ENCODE measurements at regions not wholly inside any gene's neighbourhood (a gene's known extent, or its start where the extent isn't known, plus 50 kb on each side); places are given as distances from the start of the nearest gene placed in this dataset.

DNA sequence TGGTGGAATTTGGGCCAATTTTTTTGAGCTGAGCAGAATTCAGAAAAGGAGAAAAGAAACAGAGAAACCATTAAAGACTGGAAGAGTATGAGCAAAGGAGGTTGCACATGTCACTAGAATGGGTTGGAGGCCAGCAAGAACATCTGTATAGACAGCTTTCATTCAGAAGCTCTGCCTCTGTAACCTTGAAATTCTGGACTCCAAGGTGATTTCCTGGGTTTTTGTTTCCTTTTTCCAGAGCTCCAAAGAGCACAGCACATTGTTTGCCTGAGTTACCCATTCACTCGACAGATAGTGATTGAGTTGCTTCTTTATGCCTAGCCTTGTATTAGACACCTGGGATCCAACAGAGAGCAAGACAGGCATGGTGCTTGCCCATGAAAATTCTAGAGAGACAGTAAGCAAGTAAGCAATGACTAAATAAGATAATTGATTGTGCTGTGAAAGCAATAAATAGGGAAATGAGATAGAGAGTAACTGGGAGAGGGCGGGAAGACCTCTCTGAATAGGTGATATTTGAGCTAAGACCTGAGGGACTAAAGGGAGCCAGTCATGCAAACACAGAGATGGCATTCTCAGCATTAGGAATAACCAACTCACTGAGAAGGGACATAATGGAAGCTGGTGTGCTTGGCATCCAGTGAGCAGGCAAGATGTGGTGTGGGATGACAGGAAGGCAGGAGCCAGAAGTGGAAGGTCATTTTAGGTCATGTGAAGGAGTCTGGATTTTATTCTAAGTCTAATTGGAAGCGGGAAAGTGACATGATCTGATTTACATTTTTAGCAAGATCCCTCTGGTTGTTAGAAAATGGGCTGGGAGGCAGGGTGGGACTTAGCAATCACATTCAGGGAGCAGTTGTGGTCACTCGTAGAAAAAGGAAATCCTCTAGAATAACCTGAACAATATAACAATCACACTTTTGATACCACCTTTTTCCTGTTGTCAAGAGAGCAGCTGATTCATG lies 197.5 kb downstream of the HS3ST3A1 start:
- FAIRE-seq = no peak

DNA sequence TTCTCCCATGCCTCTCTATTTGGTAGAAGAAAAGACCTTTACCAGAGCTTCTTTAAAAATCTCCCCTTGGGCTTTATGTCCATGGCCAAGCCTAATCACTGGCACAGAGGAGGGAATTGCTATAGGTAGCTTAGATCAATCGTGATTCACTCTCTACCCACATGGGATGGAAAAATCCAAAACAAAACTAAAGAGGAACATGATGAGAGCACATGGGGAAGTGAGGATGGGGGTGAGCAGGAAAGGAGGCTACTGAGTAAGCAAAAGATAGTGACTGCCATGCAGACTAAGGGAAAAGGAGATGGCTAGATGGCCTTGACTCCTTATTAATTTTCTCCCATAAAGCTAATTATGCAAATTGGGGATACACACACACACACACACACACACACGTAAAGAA lies 201.2 kb downstream of the HS3ST3A1 start:
- FAIRE-seq = no peak

- no peak for FAIRE-seq
Observed at GRCh38 chr17:13398853-13399252, 202.9 kb downstream of the HS3ST3A1 start.

DNA sequence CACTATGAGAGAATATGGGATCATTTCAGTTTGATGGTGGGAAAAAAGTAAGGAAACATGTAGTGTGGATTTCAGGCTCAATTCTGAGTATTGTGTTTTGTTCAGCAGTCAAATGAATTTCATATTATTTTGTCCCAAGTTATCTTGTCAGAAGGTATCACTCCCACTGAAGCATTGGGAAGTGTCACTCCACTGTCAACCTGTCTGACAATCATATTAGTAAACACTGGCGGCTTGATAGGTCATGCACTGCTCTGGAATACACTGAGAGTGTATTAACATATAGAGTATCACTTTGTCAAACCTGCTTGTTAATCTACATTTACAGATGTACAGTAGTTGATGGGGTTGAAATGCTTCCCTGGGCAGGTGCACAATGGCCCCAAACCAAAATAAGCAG lies 203.6 kb downstream of the HS3ST3A1 start:
- no peak for FAIRE-seq

DNA sequence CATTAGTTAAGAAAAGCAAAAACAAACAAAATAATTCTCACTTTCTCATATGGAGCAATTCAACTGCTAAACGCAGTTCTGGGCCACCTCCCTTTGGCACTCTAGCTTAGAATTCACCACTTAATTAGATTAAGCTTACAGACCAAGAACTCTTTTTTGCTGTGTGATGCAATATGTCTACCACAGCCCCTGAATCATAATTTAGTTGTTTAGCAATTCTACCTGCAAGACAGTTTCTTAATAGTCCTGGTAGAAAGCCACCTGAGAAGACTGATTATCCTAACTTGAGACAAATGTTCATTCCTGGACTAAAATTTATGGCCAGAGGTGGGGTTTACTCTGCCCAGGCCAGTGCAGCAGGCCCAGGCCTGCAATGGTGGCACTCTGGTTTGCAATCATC lies 205.9 kb downstream of the HS3ST3A1 start:
- FAIRE-seq = no peak

- no peak for FAIRE-seq
Observed at GRCh38 chr17:13395346-13395745, 206.4 kb downstream of the HS3ST3A1 start.

DNA sequence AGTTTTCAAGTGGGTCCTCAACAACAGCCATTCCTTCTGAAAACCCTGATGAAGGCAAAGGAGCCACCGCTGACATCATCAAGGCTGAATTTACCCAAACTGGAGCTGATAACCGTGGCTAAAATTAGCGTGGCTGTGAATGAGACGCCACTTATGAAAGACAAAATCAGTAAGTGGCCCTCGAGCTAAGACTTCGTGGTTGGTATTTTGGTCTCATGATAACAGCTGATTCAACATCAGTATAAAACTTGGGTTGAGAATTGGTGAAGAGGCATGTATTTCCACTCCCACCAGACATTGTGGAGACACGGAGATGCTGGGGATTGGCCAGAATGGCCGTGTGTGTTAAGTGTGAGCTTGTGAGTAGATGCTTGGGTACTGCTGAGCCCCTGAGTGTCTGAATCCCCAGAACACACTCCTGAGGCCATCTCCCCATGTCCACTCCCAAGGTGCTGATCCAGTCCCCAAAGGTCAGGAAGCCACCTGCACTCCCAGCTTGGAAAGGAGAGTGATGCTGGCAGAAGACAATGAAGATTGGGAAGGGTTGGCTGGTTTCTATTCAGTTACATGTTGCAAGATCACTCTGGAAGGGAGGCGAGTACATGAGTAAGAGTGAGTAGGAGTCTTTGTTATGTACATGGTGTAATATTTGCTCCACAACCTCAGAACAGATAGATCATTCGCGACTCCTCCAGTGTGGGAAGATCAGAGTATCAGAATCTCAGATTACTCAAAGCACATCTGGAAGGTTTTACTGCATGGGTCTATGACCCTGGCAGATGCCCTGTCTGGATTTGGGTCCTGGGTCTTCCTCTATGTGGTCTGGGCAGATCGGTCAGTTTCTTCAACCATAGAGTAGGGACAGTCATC lies 207.7 kb downstream of the HS3ST3A1 start:
- FAIRE-seq = no peak

DNA sequence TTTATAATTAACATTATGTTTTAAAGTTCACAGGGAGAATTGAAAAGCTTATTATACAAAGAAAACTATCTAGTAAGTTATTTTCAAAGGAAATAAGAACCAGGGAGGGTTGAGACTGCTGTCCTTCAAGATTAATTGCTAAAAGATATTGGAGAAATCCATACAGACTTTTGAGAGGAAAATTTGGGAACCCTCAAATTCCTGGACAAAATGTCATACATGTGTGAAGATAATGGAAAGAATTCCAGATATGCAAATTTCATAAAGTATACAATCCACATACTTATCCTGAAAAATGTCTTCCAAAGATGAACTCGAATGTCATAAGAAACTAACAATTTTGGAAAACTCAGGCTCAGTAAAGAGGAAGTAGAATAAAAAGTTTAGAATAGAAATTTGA lies 213.8 kb downstream of the HS3ST3A1 start:
- FAIRE-seq = no peak

GRCh38 chr17:13387236-13387635 lies 214.5 kb downstream of the HS3ST3A1 start:
- no peak for FAIRE-seq

- FAIRE-seq = no peak
Observed at GRCh38 chr17:13385481-13385911, 216.2 kb downstream of the HS3ST3A1 start.

DNA sequence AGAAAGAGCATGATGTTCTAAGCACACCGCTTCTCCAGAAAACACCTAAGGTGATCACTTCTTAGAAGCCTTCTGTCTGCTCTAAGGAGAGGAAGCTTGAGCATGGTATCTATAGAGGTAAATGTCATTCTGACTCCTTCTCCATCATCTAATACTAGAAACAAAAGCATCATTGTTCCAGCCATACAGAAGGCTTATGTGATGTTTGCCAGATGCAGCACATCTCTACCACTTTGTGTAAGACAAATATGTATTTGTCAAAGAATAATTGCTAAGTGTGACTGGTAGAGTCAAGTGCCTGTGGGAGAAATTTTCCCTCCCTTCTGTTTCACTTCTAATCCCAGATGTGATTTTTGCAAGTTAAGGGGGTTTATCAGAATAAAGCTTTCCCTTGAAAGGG lies 217.1 kb downstream of the HS3ST3A1 start:
- no peak for FAIRE-seq

- no peak for FAIRE-seq
Observed at GRCh38 chr17:13378361-13378760, 223.4 kb downstream of the HS3ST3A1 start.

DNA sequence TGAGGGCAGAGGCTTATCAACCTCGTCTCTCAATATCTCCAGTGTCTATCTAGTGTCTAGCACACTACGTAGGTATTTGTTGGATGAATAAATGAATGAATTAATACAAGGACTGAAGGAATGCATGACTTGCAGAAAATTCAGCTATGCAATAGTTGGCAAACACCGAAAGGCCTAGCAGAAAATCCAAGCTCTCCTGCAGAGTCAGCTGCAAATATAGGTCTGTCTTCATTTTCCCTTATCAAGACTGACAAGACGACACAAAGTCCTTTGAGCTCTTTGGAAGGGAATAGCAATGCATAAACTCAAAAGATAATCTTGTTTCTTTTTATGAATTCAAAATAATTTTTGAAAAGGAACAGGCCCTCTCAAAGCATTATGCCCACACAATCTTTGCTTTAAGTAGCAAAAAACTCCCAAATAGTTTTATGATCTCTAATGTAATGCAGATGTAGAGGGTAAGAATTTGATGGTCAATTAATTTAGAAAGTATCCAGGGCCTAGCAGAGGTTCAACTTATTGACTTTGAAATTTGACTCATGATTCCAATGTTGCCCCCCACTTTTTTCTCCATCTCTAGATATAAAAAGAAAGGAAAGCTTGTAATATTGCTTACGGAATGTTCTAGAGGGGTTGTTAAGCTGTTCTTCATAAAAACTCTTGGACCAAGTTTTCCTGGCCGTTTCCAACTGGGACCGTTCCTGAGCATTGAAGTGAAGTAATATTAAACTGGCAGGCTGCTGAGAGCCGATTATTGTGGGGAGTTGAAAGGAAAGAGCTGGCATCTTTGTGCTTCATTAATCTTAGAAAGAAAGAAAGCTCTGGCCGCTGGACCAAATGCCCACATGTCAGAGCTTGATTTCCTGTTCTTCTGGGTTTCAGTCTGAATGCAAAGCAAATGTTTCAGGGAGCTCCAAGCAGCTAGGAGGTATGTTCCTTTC lies 227.3 kb downstream of the HS3ST3A1 start:
- FAIRE-seq = peak; percentile 81

GRCh38 chr17:13372432-13372831 lies 229.3 kb downstream of the HS3ST3A1 start:
- no peak for FAIRE-seq

- FAIRE-seq = no peak
Observed at GRCh38 chr17:13367154-13367553, 234.6 kb downstream of the HS3ST3A1 start.

GRCh38 chr17:13365331-13365730 lies 236.4 kb downstream of the HS3ST3A1 start:
- FAIRE-seq = no peak

GRCh38 chr17:13363771-13364170 lies 238.0 kb downstream of the HS3ST3A1 start:
- FAIRE-seq = no peak

DNA sequence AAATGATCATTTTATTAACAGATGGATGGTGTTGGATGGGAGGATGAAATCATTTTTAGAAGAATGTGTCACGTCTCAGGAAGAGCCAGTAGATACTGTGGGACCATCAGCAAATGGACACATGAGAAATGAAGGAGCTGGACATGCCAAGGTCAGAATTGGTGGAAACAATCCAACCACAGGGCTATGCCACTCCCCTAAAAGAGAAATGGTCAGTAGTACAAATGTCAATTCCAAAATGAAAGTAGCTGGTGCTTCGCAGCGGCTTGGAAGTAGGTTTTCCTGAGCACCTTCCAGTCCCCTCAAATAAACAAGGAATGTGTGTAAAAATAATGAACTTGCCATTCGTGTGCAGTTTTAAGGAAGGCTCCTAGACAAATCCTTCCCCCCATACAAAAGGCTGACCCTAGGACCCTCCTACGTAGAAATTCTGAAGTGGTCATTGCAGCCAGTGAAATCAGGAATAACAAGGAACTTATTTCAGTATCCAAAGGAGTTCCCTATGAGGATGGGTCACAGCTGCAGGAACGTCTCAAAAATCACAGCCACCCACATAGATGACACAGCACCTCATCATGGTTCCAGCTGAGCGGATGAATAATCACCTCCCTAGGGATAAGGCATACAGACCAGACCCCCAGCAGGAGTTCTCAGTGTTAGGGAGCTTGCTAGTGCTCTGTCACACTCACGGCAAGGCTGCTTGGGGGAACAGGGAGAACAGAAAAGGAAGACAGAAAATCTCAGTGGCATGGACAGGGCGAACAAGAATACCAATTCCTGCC lies 239.2 kb downstream of the HS3ST3A1 start:
- no peak for FAIRE-seq

DNA sequence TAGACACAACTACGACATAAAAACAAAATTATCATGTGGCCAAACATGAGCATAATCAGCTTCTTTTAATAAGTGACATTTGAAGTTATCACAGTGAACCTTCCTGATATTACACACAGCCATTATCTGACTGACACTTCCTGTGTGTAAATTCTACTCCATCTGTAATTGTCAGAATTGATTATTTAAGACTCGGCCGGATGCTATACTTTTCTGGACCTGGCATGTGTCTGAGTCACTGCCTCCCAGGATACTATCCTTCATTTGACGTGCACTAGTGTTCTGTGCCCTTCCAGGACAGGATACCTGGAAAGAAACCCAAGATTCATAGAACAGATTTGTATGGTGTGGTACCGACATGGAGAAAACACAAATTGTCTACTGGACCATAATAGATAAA lies 242.0 kb downstream of the HS3ST3A1 start:
- no peak for FAIRE-seq

GRCh38 chr17:13355054-13355453 lies 246.7 kb downstream of the HS3ST3A1 start:
- FAIRE-seq = no peak

DNA sequence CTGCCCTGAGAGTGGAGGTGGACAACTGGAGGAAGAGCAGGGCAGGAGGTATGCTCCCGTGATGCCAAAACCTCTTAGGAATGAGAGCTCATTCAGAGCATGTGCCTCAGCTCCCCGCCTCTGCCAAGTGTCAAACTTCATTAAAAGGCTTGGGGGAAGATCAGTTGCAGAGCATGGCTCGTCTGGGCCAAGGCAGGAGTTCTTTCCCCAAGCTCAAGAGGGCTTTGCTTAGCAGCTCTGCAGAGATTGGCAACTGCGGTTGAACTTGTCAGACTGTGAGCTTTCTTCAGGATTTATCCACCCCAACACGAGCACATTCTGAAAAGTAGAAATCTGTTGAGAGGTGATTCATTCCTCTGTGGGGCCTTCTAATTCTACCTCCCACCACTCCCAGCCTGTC lies 248.1 kb downstream of the HS3ST3A1 start:
- no peak for FAIRE-seq

Data from endometrium (tissue), 2 donors.